NT2/D1 (cell line): ENCODE measurements at regions not wholly inside any gene's neighbourhood (a gene's known extent, or its start where the extent isn't known, plus 50 kb on each side); places are given as distances from the start of the nearest gene placed in this dataset.

Source experiments
- SUZ12 ChIP-seq: IDR thresholded peaks from 2 replicates; pipeline ENCODE4 v1.6.1; 2011; ENCODE audit not compliant: insufficient read length, insufficient read depth; ENCODE audit errors: extremely low read depth
- YY1 ChIP-seq: IDR thresholded peaks from 2 replicates; pipeline ENCODE4 v1.6.1; 2011; ENCODE audit not compliant: insufficient read length, insufficient read depth
- ZNF274 ChIP-seq: IDR thresholded peaks from 2 replicates; pipeline ENCODE4 v1.6.1; 2011; ENCODE audit warnings: mild to moderate bottlenecking, low read depth, low read length

DNA sequence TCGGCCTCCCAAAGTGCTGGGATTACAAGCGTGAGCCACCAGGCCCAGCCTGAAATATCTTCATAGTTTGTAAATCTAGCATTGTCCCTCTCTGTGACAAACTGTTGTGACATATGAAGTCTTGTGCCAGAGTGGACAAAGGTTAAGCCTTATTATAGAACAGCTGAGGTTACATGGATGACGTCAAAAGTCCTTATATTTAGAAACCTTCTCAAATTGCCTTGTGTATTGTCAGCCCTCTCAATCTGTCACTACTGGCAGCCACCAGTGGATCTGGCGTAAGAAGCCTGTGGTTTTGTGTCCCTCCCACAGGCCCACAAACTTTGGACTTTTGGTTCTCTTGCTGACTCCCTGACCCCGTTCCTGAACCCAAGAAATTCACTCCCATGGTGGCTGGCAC is 79.4 kb upstream of the CCDC112 start:
- TF ChIP-seq YY1 (no peak), ZNF274 (no peak), SUZ12 (no peak)
